A549 (cell line): ENCODE measurements at regions not wholly inside any gene's neighbourhood (a gene's known extent, or its start where the extent isn't known, plus 50 kb on each side); places are given as distances from the start of the nearest gene placed in this dataset.

Experiments
- ATAC-seq, 2 experiments: fragments of 200-7000 bp in 1 of 2; fragments of >200 bp in 1 of 2; cut with Nextera tagmentation in 1 of 2; cut with Tn5 transposase in 1 of 2; 3 replicates each; pipeline versions ENCODE4 v1.8.0 to v1.9.1; 2018 to 2020; ENCODE audit warnings: mild to moderate bottlenecking in 1 of 2, moderate library complexity in 1 of 2
- CTCF ChIA-PET: fragments of 300-600 bp; sonication (Branson Sonifier 250); formaldehyde crosslinking; extraction: SDS; loops from one replicate; lab custom pipeline; 2021; ENCODE audit warnings: antibody characterized with exemption, inconsistent platforms; lab: Yijun Ruan, JAX
- POLR2A ChIA-PET: fragments of 350-600 bp; formaldehyde crosslinking; extraction: SDS; loops from one replicate; lab custom pipeline; 2021; ENCODE audit warnings: antibody characterized with exemption, inconsistent platforms; lab: Yijun Ruan, JAX
- DNase-seq, 2 experiments: peaks; one replicate each; pipeline versions ENCODE4 v3.0.0 to v3.0.0-alpha.2; 2011 to 2016; ENCODE audit warnings: low read depth in 1 of 2, low spot score in 1 of 2
- FAIRE-seq: peaks from 2 replicates; lab custom pipeline; 2011; peaks lifted over from hg19 to GRCh38; lab: Jason Lieb, UNC
- H3K27ac ChIP-seq, 2 experiments: fragments of >200 bp; sonication (Bioruptor Twin); formaldehyde crosslinking; 3 replicates each; pipeline ENCODE4 v1.5.1; 2016 to 2017
- H3K4me1 ChIP-seq: fragments of >200 bp; sonication (Bioruptor Twin); formaldehyde crosslinking; 3 replicates; pipeline ENCODE4 v1.6.1; 2016
- H3K4me2 ChIP-seq: fragments of >200 bp; sonication (Bioruptor Twin); formaldehyde crosslinking; 3 replicates; pipeline ENCODE4 v1.6.1; 2016
- H3K4me3 ChIP-seq: fragments of >200 bp; sonication (Bioruptor Twin); formaldehyde crosslinking; 3 replicates; pipeline ENCODE4 v1.5.1; 2016
- H3K9me3 ChIP-seq: fragments of >200 bp; sonication (Bioruptor Twin); formaldehyde crosslinking; 3 replicates; pipeline ENCODE4 v1.6.1; 2016
- CBX2 ChIP-seq: fragments of 200-600 bp; sonication (generic); IDR thresholded peaks from 2 replicates; pipeline ENCODE4 v1.6.1; 2016; ENCODE audit warnings: low read depth, mild to moderate bottlenecking, borderline replicate concordance
- CHD2 ChIP-seq: fragments of 150-350 bp; IDR thresholded peaks from 2 replicates; pipeline ENCODE4 v1.6.1; 2014; ENCODE audit warnings: low read length; ENCODE audit not compliant: partially characterized antibody
- E2F6 ChIP-seq: IDR thresholded peaks from 2 replicates; pipeline ENCODE4 v1.6.1; 2012; ENCODE audit warnings: low read depth, borderline replicate concordance
- EHF ChIP-seq: fragments of 250-450 bp; sonication (Bioruptor Pico); IDR thresholded peaks from 2 replicates; pipeline ENCODE4 v1.5.0; 2020; ENCODE audit warnings: mild to moderate bottlenecking
- ESRRA ChIP-seq: fragments of 150-350 bp; IDR thresholded peaks from 2 replicates; pipeline ENCODE4 v1.6.1; 2014; ENCODE audit warnings: mild to moderate bottlenecking, low read length, borderline replicate concordance
- FOSB ChIP-seq: fragments of 250-450 bp; sonication (Bioruptor Pico); IDR thresholded peaks from 2 replicates; pipeline ENCODE4 v1.5.0; 2020; ENCODE audit warnings: mild to moderate bottlenecking, moderate library complexity
- HEYL ChIP-seq: fragments of 250-450 bp; sonication (Bioruptor Pico); IDR thresholded peaks from 2 replicates; pipeline ENCODE4 v1.8.0; 2021; ENCODE audit warnings: mild to moderate bottlenecking, moderate library complexity
- HOXB13 ChIP-seq: fragments of 250-450 bp; sonication (Bioruptor Pico); IDR thresholded peaks from 2 replicates; pipeline ENCODE4 v1.5.0; 2020; ENCODE audit warnings: low read depth, mild to moderate bottlenecking, moderate library complexity
- HOXB5 ChIP-seq: fragments of 250-450 bp; sonication (Bioruptor Pico); IDR thresholded peaks from 2 replicates; pipeline ENCODE4 v1.5.0; 2020; ENCODE audit warnings: mild to moderate bottlenecking, moderate library complexity
- MAZ ChIP-seq: fragments of 150-350 bp; IDR thresholded peaks from 2 replicates; pipeline ENCODE4 v1.6.1; 2014; ENCODE audit warnings: antibody characterized with exemption, low read depth, low read length, borderline replicate concordance
- MYC ChIP-seq: IDR thresholded peaks from 2 replicates; pipeline ENCODE4 v1.6.1; 2012; ENCODE audit warnings: mild to moderate bottlenecking, inconsistent platforms, low read length, improper control_type of control experiment, borderline replicate concordance
- POLR2AphosphoS2 ChIP-seq: conservative IDR thresholded peaks from 2 replicates; pipeline ENCODE4 v1.6.1; 2012; ENCODE audit warnings: low read length, improper control_type of control experiment, inconsistent platforms
- RAD21 ChIP-seq, 2 experiments: fragments of >200 bp in 1 of 2; sonication (Bioruptor Twin) in 1 of 2; formaldehyde crosslinking in 1 of 2; IDR thresholded peaks in 1 of 2; conservative IDR thresholded peaks in 1 of 2; 2 replicates in 1 of 2; 3 replicates in 1 of 2; pipeline ENCODE4 v1.6.1; 2012 to 2018; ENCODE audit warnings: inconsistent platforms in 1 of 2
- SMC3 ChIP-seq: fragments of >200 bp; sonication (Bioruptor Twin); formaldehyde crosslinking; IDR thresholded peaks from 3 replicates; pipeline ENCODE4 v1.6.1; 2018; ENCODE audit warnings: inconsistent platforms
- TP53 ChIP-seq: fragments of 250-450 bp; sonication (Bioruptor Pico); IDR thresholded peaks from 2 replicates; pipeline ENCODE4 v1.5.0; 2021; ENCODE audit warnings: mild to moderate bottlenecking, moderate library complexity
- ZNF302 ChIP-seq: fragments of 250-450 bp; sonication (Bioruptor Pico); IDR thresholded peaks from 2 replicates; pipeline ENCODE4 v1.9.0; 2021; ENCODE audit warnings: inconsistent platforms, mild to moderate bottlenecking, moderate library complexity
- ZSCAN20 ChIP-seq: fragments of 250-450 bp; sonication (Bioruptor Pico); IDR thresholded peaks from 2 replicates; pipeline ENCODE4 v1.8.0; 2022; ENCODE audit warnings: mild to moderate bottlenecking, moderate library complexity
- WGBS: methylation state at CpG from one replicate; pipeline ENCODE4 v1.1.6; 2017; ENCODE audit errors: missing lambda C conversion rate; 5-methylcytosine and 5-hydroxymethylcytosine counted together
- TF ChIP-seq, protein P1 (sequence below): fragments of >200 bp; sonication (Bioruptor Twin); formaldehyde crosslinking; IDR thresholded peaks from 3 replicates; pipeline ENCODE4 v1.5.1; 2016
- TF ChIP-seq, protein P2 (sequence below): fragments of 200-600 bp; sonication (generic); IDR thresholded peaks from 2 replicates; pipeline ENCODE4 v1.6.1; 2016; ENCODE audit warnings: antibody characterized with exemption, mild to moderate bottlenecking, moderate library complexity

DNA sequence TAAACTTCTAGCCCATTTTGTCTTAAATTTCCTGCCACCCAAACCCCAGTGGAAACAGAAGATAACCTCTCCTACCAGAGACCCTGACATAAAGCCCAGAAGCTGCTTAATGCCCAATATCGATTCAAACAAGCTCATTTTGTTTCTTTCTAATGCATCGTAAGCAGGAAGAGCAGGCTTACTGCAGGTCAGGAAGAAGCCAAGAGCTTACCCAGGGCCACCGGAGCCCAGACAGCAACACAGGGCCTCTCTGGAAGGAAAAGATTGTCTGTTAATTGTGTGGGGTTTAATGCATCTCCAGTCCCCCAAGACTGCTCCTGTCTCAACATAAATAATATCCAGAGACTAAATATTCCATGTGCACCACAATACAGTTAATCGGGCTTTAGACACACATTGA, 177.3 kb upstream of the NOCT start:
- WGBS = 60% methylated on average over 4 of the region's 4 CpGs

DNA sequence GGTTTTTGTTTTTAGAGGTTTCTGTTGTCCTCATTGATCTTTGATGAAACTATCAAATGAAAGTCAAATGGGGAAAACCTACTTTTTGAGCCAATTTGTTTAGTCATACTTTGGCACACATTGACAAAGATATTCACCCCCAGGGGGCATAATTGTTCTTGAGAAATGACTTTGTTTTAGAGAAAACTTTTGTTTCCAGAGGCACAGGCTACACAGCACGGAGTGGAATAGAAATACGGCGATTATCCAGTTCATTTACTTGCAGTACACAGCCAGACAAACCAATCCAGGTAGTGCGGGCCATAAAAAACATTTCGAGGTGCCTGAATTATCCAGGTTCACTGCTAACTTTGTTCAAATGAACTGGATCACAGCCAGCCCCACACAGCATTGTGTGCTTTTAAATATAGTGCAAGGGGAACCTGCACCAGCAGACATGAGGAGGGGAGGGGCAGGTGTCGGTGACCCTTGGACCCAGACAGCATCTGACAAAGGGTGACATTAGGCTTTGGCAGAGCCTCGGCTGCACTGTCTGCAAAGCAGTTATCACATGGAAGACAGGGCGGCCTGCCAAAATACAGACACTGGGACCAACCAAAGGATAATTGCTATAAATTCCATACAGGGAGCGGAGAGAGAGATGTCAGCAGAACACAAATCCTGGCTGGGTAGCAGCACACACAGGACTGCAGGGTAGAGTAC, 179.6 kb upstream of the NOCT start:
- FAIRE-seq = no peak
- no peaks in the 10 kb centered on the region for H3K9me3 ChIP-seq
- 76% methylated on average over 7 of the region's 9 CpGs for WGBS
- DNase-seq = peak in 1 of 2 experiments; percentile 3
- TF ChIP-seq MYC (no peak), HOXB5 (no peak), MAZ (no peak), EHF (CRISPR knock-in tag) (no peak), TP53 (CRISPR knock-in tag) (no peak), CBX2 (no peak), HOXB13 (CRISPR knock-in tag) (no peak), ZNF302 (CRISPR knock-in tag) (no peak), SMC3 (no peak), POLR2AphosphoS2 (no peak), E2F6 (no peak)
- TF ChIP-seq, protein P1, sequence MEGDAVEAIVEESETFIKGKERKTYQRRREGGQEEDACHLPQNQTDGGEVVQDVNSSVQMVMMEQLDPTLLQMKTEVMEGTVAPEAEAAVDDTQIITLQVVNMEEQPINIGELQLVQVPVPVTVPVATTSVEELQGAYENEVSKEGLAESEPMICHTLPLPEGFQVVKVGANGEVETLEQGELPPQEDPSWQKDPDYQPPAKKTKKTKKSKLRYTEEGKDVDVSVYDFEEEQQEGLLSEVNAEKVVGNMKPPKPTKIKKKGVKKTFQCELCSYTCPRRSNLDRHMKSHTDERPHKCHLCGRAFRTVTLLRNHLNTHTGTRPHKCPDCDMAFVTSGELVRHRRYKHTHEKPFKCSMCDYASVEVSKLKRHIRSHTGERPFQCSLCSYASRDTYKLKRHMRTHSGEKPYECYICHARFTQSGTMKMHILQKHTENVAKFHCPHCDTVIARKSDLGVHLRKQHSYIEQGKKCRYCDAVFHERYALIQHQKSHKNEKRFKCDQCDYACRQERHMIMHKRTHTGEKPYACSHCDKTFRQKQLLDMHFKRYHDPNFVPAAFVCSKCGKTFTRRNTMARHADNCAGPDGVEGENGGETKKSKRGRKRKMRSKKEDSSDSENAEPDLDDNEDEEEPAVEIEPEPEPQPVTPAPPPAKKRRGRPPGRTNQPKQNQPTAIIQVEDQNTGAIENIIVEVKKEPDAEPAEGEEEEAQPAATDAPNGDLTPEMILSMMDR = no peak
- TF ChIP-seq, protein P2, sequence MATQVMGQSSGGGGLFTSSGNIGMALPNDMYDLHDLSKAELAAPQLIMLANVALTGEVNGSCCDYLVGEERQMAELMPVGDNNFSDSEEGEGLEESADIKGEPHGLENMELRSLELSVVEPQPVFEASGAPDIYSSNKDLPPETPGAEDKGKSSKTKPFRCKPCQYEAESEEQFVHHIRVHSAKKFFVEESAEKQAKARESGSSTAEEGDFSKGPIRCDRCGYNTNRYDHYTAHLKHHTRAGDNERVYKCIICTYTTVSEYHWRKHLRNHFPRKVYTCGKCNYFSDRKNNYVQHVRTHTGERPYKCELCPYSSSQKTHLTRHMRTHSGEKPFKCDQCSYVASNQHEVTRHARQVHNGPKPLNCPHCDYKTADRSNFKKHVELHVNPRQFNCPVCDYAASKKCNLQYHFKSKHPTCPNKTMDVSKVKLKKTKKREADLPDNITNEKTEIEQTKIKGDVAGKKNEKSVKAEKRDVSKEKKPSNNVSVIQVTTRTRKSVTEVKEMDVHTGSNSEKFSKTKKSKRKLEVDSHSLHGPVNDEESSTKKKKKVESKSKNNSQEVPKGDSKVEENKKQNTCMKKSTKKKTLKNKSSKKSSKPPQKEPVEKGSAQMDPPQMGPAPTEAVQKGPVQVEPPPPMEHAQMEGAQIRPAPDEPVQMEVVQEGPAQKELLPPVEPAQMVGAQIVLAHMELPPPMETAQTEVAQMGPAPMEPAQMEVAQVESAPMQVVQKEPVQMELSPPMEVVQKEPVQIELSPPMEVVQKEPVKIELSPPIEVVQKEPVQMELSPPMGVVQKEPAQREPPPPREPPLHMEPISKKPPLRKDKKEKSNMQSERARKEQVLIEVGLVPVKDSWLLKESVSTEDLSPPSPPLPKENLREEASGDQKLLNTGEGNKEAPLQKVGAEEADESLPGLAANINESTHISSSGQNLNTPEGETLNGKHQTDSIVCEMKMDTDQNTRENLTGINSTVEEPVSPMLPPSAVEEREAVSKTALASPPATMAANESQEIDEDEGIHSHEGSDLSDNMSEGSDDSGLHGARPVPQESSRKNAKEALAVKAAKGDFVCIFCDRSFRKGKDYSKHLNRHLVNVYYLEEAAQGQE = no peak
- H3K4me2 ChIP-seq = no peak overlapping the region
- no peak overlapping the region for H3K4me3 ChIP-seq
- no peaks in the 10 kb centered on the region for H3K4me1 ChIP-seq
- ChIA-PET POLR2A (no interaction called here), CTCF (no interaction called here)
- ATAC-seq = no peak
- no peak overlapping the region for H3K27ac ChIP-seq

More for the DNA sequence above, 177.3 kb upstream of the NOCT start:
- FAIRE-seq = no peak
- TF ChIP-seq CHD2 (no peak), HEYL (CRISPR knock-in tag) (no peak), FOSB (CRISPR knock-in tag) (no peak), RAD21 (conservative IDR thresholded peaks at IDR 0.05 in 1 of 2, IDR thresholded peaks at IDR 0.05 in 1 of 2) (no peak), ESRRA (no peak), ZSCAN20 (no peak), HOXB5 (no peak)
- H3K4me2 ChIP-seq = no peak overlapping the region
- no peak for ATAC-seq
- no peak overlapping the region for H3K4me3 ChIP-seq
- POLR2A ChIA-PET = no interaction called here
- H3K4me1 ChIP-seq = no peaks in the 10 kb centered on the region
- H3K9me3 ChIP-seq = no peaks in the 10 kb centered on the region
- H3K27ac ChIP-seq = no peak overlapping the region
- no peak for DNase-seq
- CTCF ChIA-PET = no interaction called here
